KMS-11 (cell line): ENCODE measurements at regions not wholly inside any gene's neighbourhood (a gene's known extent, or its start where the extent isn't known, plus 50 kb on each side); places are given as distances from the start of the nearest gene placed in this dataset.
A peak's percentile ranks its signal among the peaks of the same experiment; 100 is the strongest.

Experiments used
- H2AFZ ChIP-seq: fragments of 200-600 bp; sonication (generic); 2 replicates; pipeline ENCODE4 v1.6.1; 2016; ENCODE audit warnings: antibody characterized with exemption, mixed run types, low read depth
- H3K27ac ChIP-seq: fragments of 200-600 bp; sonication (generic); 2 replicates; pipeline ENCODE4 v1.6.1; 2016; ENCODE audit warnings: mild to moderate bottlenecking, mixed run types
- H3K27me3 ChIP-seq: fragments of 200-600 bp; sonication (generic); 2 replicates; pipeline ENCODE4 v1.6.1; 2017; ENCODE audit warnings: mild to moderate bottlenecking, low read depth, mixed run types, moderate library complexity; ENCODE audit not compliant: insufficient read depth
- H3K36me3 ChIP-seq: fragments of 200-600 bp; sonication (generic); 2 replicates; pipeline ENCODE4 v1.6.1; 2017; ENCODE audit warnings: mild to moderate bottlenecking, mixed run types; ENCODE audit not compliant: insufficient read depth
- H3K4me1 ChIP-seq: fragments of 200-600 bp; sonication (generic); 2 replicates; pipeline ENCODE4 v1.6.1; 2016; ENCODE audit warnings: mild to moderate bottlenecking, low read depth, mixed run types; ENCODE audit not compliant: poor library complexity, severe bottlenecking
- H3K4me2 ChIP-seq: fragments of 200-600 bp; sonication (generic); 2 replicates; pipeline ENCODE4 v1.7.0; 2016; ENCODE audit warnings: mild to moderate bottlenecking, mixed run types
- H3K4me3 ChIP-seq: fragments of 200-600 bp; sonication (generic); IDR thresholded peaks from 2 replicates; pipeline ENCODE4 v1.6.1; 2017; ENCODE audit warnings: low read depth, low read length, mixed read lengths; ENCODE audit not compliant: insufficient read depth
- H3K79me2 ChIP-seq: fragments of 200-600 bp; sonication (generic); 2 replicates; pipeline ENCODE4 v1.6.1; 2016; ENCODE audit warnings: low read depth, mixed run types; ENCODE audit not compliant: insufficient read depth
- H3K9ac ChIP-seq: fragments of 200-600 bp; sonication (generic); 2 replicates; pipeline ENCODE4 v1.6.1; 2016; ENCODE audit warnings: mild to moderate bottlenecking, mixed run types
- H4K20me1 ChIP-seq: fragments of 200-600 bp; sonication (generic); 2 replicates; pipeline ENCODE4 v1.6.1; 2016; ENCODE audit warnings: mild to moderate bottlenecking, mixed run types; ENCODE audit not compliant: insufficient read depth
- TF ChIP-seq, protein P1 (sequence below): fragments of 200-600 bp; sonication (generic); conservative IDR thresholded peaks from 2 replicates; pipeline ENCODE4 v1.6.1; 2017; ENCODE audit warnings: low read depth, mild to moderate bottlenecking, antibody characterized with exemption, low read length, moderate library complexity, mixed read lengths

DNA sequence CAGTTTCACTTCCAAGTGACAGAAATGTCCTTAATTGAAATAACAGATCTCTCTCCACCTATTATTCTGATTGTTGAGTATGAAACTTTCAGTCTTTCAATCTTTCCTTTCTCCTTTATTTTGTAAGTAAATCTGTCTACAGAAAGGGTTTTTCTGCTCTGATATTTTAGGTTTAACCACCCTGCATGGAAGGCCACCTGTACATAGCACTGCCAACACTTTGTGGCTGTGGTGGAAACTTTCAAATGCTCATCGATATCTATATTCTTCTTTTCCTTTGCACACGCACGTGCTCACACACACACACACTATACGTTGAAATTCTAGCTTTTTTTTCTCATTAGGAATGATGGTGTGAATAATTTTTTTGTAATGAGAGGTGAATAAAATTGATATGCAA lies 1179.3 kb downstream of the KCNT2 start:
- H3K36me3 ChIP-seq: no peaks in the 10 kb centered on the region
- no peak overlapping the region for H3K27ac ChIP-seq
- no peaks in the 10 kb centered on the region for H3K27me3 ChIP-seq
- peak overlapping the region; percentile 0; the same call in 1 of the 2 replicates for H3K4me2 ChIP-seq
- H3K4me1 ChIP-seq: peaks cover 16% of the 10 kb centered on the region
- TF ChIP-seq, protein P1, sequence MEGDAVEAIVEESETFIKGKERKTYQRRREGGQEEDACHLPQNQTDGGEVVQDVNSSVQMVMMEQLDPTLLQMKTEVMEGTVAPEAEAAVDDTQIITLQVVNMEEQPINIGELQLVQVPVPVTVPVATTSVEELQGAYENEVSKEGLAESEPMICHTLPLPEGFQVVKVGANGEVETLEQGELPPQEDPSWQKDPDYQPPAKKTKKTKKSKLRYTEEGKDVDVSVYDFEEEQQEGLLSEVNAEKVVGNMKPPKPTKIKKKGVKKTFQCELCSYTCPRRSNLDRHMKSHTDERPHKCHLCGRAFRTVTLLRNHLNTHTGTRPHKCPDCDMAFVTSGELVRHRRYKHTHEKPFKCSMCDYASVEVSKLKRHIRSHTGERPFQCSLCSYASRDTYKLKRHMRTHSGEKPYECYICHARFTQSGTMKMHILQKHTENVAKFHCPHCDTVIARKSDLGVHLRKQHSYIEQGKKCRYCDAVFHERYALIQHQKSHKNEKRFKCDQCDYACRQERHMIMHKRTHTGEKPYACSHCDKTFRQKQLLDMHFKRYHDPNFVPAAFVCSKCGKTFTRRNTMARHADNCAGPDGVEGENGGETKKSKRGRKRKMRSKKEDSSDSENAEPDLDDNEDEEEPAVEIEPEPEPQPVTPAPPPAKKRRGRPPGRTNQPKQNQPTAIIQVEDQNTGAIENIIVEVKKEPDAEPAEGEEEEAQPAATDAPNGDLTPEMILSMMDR: no peak
- no peak overlapping the region for H3K4me3 ChIP-seq
- H2AFZ ChIP-seq: no peak overlapping the region
- no peaks in the 10 kb centered on the region for H3K79me2 ChIP-seq
- no peak overlapping the region for H3K9ac ChIP-seq
- H4K20me1 ChIP-seq: no peaks in the 10 kb centered on the region

DNA sequence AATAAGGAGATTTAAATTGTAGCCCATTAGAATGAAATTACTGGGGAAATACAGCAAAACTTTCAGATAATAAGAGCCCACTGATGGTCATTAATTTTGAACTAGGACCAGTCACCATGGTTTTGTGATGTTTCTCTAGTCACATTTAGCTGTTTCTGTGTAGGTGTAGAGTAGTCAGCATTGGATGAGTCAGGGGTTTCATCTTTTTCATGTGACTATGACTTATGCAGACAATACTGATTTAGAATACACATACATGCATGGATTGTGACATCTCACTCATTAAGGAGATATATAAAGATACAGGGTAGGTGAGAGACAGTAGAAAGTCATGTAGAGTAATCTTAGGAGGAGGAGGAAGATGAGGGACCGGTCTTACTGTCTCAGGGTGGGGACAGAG lies 1192.7 kb downstream of the KCNT2 start:
- Histone ChIP-seq H3K9ac (no peak overlapping the region), H3K4me2 (no peak overlapping the region), H2AFZ (no peak overlapping the region), H3K4me1 (no peaks in the 10 kb centered on the region), H3K36me3 (no peaks in the 10 kb centered on the region), H4K20me1 (no peaks in the 10 kb centered on the region), H3K27me3 (no peaks in the 10 kb centered on the region), H3K79me2 (no peaks in the 10 kb centered on the region), H3K27ac (no peak overlapping the region), H3K4me3 (no peak overlapping the region)
- TF ChIP-seq, protein P1: no peak

DNA sequence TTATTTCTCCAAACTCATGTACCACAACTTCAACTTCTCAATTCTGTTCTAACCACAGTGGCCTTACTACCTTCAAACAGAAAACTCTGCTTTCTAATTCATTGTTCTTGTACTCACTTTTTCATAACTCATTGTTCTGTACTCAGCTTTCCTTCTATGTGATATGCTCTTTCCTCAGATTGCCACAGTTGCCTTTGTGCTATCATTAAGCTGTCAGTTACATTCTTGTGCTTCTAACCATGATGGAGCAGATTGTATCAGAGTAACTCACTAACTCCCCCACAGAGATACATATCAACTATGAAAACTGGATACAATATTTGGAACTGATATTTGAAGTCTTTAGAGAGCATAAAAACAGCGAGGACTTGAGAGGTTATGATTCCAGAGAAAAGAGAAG lies 1213.7 kb downstream of the KCNT2 start:
- H4K20me1 ChIP-seq: no peaks in the 10 kb centered on the region
- no peaks in the 10 kb centered on the region for H3K79me2 ChIP-seq
- H3K27me3 ChIP-seq: no peaks in the 10 kb centered on the region
- TF ChIP-seq, protein P1: no peak
- H2AFZ ChIP-seq: no peak overlapping the region
- no peaks in the 10 kb centered on the region for H3K36me3 ChIP-seq
- no peak overlapping the region for H3K9ac ChIP-seq
- H3K4me2 ChIP-seq: no peak overlapping the region
- H3K4me1 ChIP-seq: no peaks in the 10 kb centered on the region
- H3K4me3 ChIP-seq: no peak overlapping the region
- no peak overlapping the region for H3K27ac ChIP-seq

DNA sequence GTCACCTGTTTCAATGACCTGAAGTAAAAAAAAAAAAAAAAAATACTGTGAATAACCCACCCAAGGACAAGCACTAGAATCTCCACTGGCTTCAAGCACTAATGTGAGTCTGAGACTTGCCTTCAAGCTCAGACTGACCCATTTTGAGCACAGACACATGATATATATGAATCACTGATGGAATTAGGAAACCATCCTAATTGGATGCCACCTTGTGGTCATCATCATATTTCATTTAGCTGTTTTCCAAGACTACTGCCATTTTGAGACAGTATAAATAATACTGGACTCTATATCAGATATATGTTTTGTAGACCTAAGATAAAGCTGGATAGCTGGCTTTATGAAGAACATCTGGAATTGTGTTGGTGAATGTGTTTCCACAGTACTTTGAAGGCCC lies 1232.0 kb downstream of the KCNT2 start:
- Histone ChIP-seq H3K79me2 (no peaks in the 10 kb centered on the region), H3K27me3 (no peaks in the 10 kb centered on the region), H2AFZ (no peak overlapping the region), H3K4me3 (no peak overlapping the region), H3K27ac (no peak overlapping the region), H3K9ac (no peak overlapping the region), H4K20me1 (no peaks in the 10 kb centered on the region), H3K4me2 (no peak overlapping the region), H3K36me3 (no peaks in the 10 kb centered on the region), H3K4me1 (no peaks in the 10 kb centered on the region)
- TF ChIP-seq, protein P1: peak; percentile 66
